OCI-LY3 (cell line): ENCODE measurements at regions not wholly inside any gene's neighbourhood (a gene's known extent, or its start where the extent isn't known, plus 50 kb on each side); places are given as distances from the start of the nearest gene placed in this dataset.

Experiments
- CTCF ChIP-seq: fragments of 200-600, 300-600 bp; sonication (generic); IDR thresholded peaks from 2 replicates; pipeline ENCODE4 v1.5.1; 2014; ENCODE audit warnings: antibody characterized with exemption, low read length, low read depth
- EZH2phosphoT487 ChIP-seq: fragments of 200-600 bp; shearing (Covaris generic); IDR thresholded peaks from 2 replicates; pipeline ENCODE4 v1.6.1; 2018; ENCODE audit warnings: antibody characterized with exemption, mixed run types, low read depth

GRCh38 chr21:39097981-39098380 lies 85.3 kb downstream of the PSMG1 start:
- TF ChIP-seq CTCF (no peak), EZH2phosphoT487 (no peak)
